ENCODE measurements at regions not wholly inside any gene's neighbourhood (a gene's known extent, or its start where the extent isn't known, plus 50 kb on each side); places are given as distances from the start of the nearest gene placed in this dataset.

GRCh38 chr6:44621846-44622245 is 234.3 kb downstream of the CDC5L start:
- no peak for TF ChIP-seq CTCF (IDR thresholded peaks at IDR 0.05)
- TF ChIP-seq POLR2A (IDR thresholded peaks at IDR 0.05) = no peak
